ENCODE measurements at regions not wholly inside any gene's neighbourhood (a gene's known extent, or its start where the extent isn't known, plus 50 kb on each side); places are given as distances from the start of the nearest gene placed in this dataset.

DNA sequence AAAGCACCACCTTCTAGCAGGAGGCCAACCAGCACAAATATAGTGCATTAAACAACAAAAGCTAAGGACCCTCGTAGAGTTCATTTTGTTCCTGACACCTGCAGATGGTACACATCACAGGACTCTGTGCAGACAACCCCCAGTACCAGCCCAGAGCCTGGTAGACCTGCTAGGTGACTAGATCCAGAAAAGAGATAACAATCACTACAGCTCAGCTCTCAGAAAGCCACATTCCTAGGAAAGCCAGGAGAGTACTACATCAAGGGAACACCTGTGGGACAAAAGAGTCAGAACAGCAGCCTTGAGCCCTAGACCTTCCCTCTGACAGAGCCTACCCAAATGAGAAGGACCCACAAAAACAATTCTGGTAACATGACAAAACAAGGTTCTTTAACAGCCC lies 344.7 kb upstream of the PTBP2 start:
- DNase-seq (ENCODE audit: low read depth), result no peak
- TF ChIP-seq, protein P1, sequence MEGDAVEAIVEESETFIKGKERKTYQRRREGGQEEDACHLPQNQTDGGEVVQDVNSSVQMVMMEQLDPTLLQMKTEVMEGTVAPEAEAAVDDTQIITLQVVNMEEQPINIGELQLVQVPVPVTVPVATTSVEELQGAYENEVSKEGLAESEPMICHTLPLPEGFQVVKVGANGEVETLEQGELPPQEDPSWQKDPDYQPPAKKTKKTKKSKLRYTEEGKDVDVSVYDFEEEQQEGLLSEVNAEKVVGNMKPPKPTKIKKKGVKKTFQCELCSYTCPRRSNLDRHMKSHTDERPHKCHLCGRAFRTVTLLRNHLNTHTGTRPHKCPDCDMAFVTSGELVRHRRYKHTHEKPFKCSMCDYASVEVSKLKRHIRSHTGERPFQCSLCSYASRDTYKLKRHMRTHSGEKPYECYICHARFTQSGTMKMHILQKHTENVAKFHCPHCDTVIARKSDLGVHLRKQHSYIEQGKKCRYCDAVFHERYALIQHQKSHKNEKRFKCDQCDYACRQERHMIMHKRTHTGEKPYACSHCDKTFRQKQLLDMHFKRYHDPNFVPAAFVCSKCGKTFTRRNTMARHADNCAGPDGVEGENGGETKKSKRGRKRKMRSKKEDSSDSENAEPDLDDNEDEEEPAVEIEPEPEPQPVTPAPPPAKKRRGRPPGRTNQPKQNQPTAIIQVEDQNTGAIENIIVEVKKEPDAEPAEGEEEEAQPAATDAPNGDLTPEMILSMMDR (IDR thresholded peaks at IDR 0.05; ENCODE audit: low read length, missing control alignments), result no peak
- H3K4me3 ChIP-seq (replicated peaks; ENCODE audit: low read depth, low read length), result no peak overlapping the region

- DNase-seq (ENCODE audit: low read depth), result no peak
- TF ChIP-seq, protein P1 (IDR thresholded peaks at IDR 0.05; ENCODE audit: low read length, missing control alignments), result no peak
- no peak overlapping the region for H3K4me3 ChIP-seq (replicated peaks; ENCODE audit: low read depth, low read length)
Observed at GRCh38 chr1:96384611-96385010, 337.0 kb upstream of the PTBP2 start.

GRCh38 chr1:96387785-96388184 lies 333.8 kb upstream of the PTBP2 start:
- H3K4me3 ChIP-seq (replicated peaks; ENCODE audit: low read depth, low read length), result no peak overlapping the region
- DNase-seq (ENCODE audit: low read depth), result no peak
- TF ChIP-seq, protein P1 (IDR thresholded peaks at IDR 0.05; ENCODE audit: low read length, missing control alignments), result no peak

- TF ChIP-seq, protein P1 (IDR thresholded peaks at IDR 0.05; ENCODE audit: low read length, missing control alignments), result no peak
- DNase-seq (ENCODE audit: low read depth), result peak; percentile 62
- H3K4me3 ChIP-seq (replicated peaks; ENCODE audit: low read depth, low read length), result no peak overlapping the region
Observed at GRCh38 chr1:96388421-96389310, 332.9 kb upstream of the PTBP2 start.

- H3K4me3 ChIP-seq (replicated peaks; ENCODE audit: low read depth, low read length), result no peak overlapping the region
- TF ChIP-seq, protein P1 (IDR thresholded peaks at IDR 0.05; ENCODE audit: low read length, missing control alignments), result no peak
- no peak for DNase-seq (ENCODE audit: low read depth)
Observed at GRCh38 chr1:96400089-96400488, 321.5 kb upstream of the PTBP2 start.

- TF ChIP-seq, protein P1 (IDR thresholded peaks at IDR 0.05; ENCODE audit: low read length, missing control alignments), result no peak
- no peak for DNase-seq (ENCODE audit: low read depth)
- H3K4me3 ChIP-seq (replicated peaks; ENCODE audit: low read depth, low read length), result no peak overlapping the region
Observed at GRCh38 chr1:96409087-96409486, 312.5 kb upstream of the PTBP2 start.

DNA sequence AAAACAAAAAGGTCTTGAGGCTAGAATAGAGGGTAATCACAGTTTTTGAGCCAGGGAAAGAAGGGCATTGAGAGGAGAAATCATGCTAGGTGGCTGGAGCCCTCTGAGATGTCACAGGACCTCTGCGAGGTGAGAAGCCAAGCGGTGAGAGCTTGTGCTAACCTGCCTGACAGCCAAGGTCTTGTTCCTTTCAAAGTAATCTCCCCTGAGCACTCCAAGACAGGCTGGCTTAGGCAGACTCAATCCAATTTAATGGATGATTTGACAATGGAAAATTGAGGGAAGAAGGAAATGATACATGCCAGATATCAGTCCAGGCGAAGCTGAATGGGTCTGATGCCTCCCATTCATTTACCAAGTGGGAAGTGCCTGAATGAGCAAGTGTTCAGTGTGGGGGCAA lies 311.9 kb upstream of the PTBP2 start:
- TF ChIP-seq, protein P1 (IDR thresholded peaks at IDR 0.05; ENCODE audit: low read length, missing control alignments), result no peak
- no peak for DNase-seq (ENCODE audit: low read depth)
- no peak overlapping the region for H3K4me3 ChIP-seq (replicated peaks; ENCODE audit: low read depth, low read length)
